ENCODE measurements at regions not wholly inside any gene's neighbourhood (a gene's known extent, or its start where the extent isn't known, plus 50 kb on each side); places are given as distances from the start of the nearest gene placed in this dataset.

DNA sequence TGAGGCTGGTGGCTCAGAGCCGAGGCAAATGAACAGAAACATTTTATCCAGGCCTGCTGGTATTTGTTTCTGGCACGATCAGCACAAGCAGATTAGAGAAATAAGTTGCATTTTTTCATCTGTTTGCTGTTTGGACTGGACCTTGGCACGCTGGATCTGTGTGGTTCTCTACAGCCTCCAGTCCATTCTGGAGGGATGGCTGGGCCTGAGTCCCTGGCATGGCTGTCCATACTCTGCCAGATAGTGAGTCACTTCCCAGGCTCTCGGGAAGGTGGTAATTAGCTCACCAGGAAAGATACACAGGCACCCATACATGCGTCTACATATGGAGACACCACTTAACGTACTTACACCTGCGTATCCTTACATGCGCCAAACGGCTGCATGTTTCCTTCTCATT, 78.6 kb downstream of the SPRY4 start:
- Histone ChIP-seq H3K79me2 (ENCODE audit: control insufficient read depth, insufficient read depth, low read length) (no peaks in the 10 kb centered on the region), H3K4me1 (ENCODE audit: control insufficient read depth in 2 of 2, insufficient read depth in 2 of 2, low read length in 2 of 2) (no peaks in the 10 kb centered on the region), H3K9me3 (ENCODE audit: control extremely low read depth in 1 of 3, control insufficient read depth in 2 of 3, insufficient read depth in 1 of 3, low read length in 2 of 3) (peaks cover 0 to 10% (median 5%) of the 10 kb centered on the region in 3 donors), H2AFZ (ENCODE audit: insufficient read depth, low read depth, low read length, poor library complexity, severe bottlenecking) (no peak overlapping the region), H3K4me3 (ENCODE audit: control extremely low read depth in 1 of 5, extremely low read depth in 1 of 5, insufficient read depth in 1 of 5, low read depth in 2 of 5, low read length in 4 of 5) (no peak overlapping the region), H3K4me2 (replicated peaks; ENCODE audit: low read depth, low read length, poor library complexity, severe bottlenecking) (no peak overlapping the region), H3K36me3 (replicated peaks in 1 of 2; ENCODE audit: control extremely low read depth in 1 of 2, control insufficient read depth in 1 of 2, extremely low read depth in 1 of 2, insufficient read depth in 2 of 2, low read length in 1 of 2) (no peaks in the 10 kb centered on the region), H3K9ac (ENCODE audit: low read length) (no peak overlapping the region), H4K20me1 (ENCODE audit: control insufficient read depth, insufficient read depth, low read length, poor library complexity, severe bottlenecking) (no peaks in the 10 kb centered on the region), H3K27ac (ENCODE audit: low read length in 2 of 2) (no peak overlapping the region), H3K27me3 (replicated peaks in 1 of 4; ENCODE audit: control extremely low read depth in 1 of 4, control insufficient read depth in 3 of 4, insufficient read depth in 4 of 4, low read length in 3 of 4) (peaks cover 0 to 3% (median 0%) of the 10 kb centered on the region in 4 experiments)
- TF ChIP-seq, protein P1, sequence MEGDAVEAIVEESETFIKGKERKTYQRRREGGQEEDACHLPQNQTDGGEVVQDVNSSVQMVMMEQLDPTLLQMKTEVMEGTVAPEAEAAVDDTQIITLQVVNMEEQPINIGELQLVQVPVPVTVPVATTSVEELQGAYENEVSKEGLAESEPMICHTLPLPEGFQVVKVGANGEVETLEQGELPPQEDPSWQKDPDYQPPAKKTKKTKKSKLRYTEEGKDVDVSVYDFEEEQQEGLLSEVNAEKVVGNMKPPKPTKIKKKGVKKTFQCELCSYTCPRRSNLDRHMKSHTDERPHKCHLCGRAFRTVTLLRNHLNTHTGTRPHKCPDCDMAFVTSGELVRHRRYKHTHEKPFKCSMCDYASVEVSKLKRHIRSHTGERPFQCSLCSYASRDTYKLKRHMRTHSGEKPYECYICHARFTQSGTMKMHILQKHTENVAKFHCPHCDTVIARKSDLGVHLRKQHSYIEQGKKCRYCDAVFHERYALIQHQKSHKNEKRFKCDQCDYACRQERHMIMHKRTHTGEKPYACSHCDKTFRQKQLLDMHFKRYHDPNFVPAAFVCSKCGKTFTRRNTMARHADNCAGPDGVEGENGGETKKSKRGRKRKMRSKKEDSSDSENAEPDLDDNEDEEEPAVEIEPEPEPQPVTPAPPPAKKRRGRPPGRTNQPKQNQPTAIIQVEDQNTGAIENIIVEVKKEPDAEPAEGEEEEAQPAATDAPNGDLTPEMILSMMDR (IDR thresholded peaks at IDR 0.05), result no peak
- TF ChIP-seq EZH2 (IDR thresholded peaks at IDR 0.05; ENCODE audit: borderline replicate concordance, insufficient read depth, low read depth, low read length, poor library complexity, severe bottlenecking), result no peak
- intact Hi-C loops (cut with micrococcal nuclease), result no loop called here
- Mint-ChIP-seq H3K9me3 (ENCODE audit: insufficient read depth) (peaks cover 4% of the 10 kb centered on the region), H3K4me1 (no peaks in the 10 kb centered on the region), H3K4me3 (no peak overlapping the region), H3K27ac (no peak overlapping the region), H3K27me3 (peaks cover 6% of the 10 kb centered on the region)
- CTCF ChIA-PET, result no interaction called here
- ATAC-seq (ENCODE audit: low read depth), result no peak
- POLR2A ChIA-PET, result no interaction called here
- no peak for DNase-seq
- WGBS (ENCODE audit: insufficient coverage), result 93% methylated on average over 8 of the region's 9 CpGs

DNA sequence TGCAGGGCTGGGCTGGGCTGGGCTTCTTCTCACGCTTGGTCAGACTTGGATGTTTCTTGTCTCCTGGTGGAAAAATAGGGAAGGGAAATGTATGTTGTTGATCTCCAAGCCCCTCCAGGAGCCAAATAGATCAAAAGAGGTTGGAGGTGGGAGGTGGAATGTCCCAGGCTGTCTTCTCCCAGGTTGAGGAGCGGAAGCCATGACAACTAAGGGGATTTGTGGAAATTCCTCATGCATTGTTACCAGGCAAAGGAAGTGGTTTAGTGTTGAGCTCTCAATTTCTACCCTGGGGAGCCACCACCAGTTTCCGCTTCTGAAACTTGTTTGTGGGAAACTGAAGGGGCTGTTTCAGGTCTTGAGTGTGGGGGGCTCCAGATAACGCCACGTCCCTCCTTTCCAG, 79.0 kb downstream of the SPRY4 start:
- Histone ChIP-seq H3K27me3 (replicated peaks in 1 of 4; ENCODE audit: control extremely low read depth in 1 of 4, control insufficient read depth in 3 of 4, insufficient read depth in 4 of 4, low read length in 3 of 4) (peaks cover 0 to 3% (median 0%) of the 10 kb centered on the region in 4 experiments), H3K4me2 (replicated peaks; ENCODE audit: low read depth, low read length, poor library complexity, severe bottlenecking) (no peak overlapping the region), H3K9me3 (ENCODE audit: control extremely low read depth in 1 of 3, control insufficient read depth in 2 of 3, insufficient read depth in 1 of 3, low read length in 2 of 3) (peaks cover 0 to 10% (median 5%) of the 10 kb centered on the region in 3 donors), H3K79me2 (ENCODE audit: control insufficient read depth, insufficient read depth, low read length) (no peaks in the 10 kb centered on the region), H3K36me3 (replicated peaks in 1 of 2; ENCODE audit: control extremely low read depth in 1 of 2, control insufficient read depth in 1 of 2, extremely low read depth in 1 of 2, insufficient read depth in 2 of 2, low read length in 1 of 2) (no peaks in the 10 kb centered on the region), H3K27ac (ENCODE audit: low read length in 2 of 2) (no peak overlapping the region), H3K4me3 (ENCODE audit: control extremely low read depth in 1 of 5, extremely low read depth in 1 of 5, insufficient read depth in 1 of 5, low read depth in 2 of 5, low read length in 4 of 5) (no peak overlapping the region), H3K4me1 (ENCODE audit: control insufficient read depth in 2 of 2, insufficient read depth in 2 of 2, low read length in 2 of 2) (no peaks in the 10 kb centered on the region), H2AFZ (ENCODE audit: insufficient read depth, low read depth, low read length, poor library complexity, severe bottlenecking) (no peak overlapping the region), H3K9ac (ENCODE audit: low read length) (no peak overlapping the region), H4K20me1 (ENCODE audit: control insufficient read depth, insufficient read depth, low read length, poor library complexity, severe bottlenecking) (no peaks in the 10 kb centered on the region)
- no peak for ATAC-seq (ENCODE audit: low read depth)
- TF ChIP-seq, protein P1 (IDR thresholded peaks at IDR 0.05), result no peak
- H3K4me3 Mint-ChIP-seq, result no peak overlapping the region
- H3K27ac Mint-ChIP-seq, result no peak overlapping the region
- H3K9me3 Mint-ChIP-seq (ENCODE audit: insufficient read depth), result peaks cover 4% of the 10 kb centered on the region
- POLR2A ChIA-PET, result no interaction called here
- no peaks in the 10 kb centered on the region for H3K4me1 Mint-ChIP-seq
- CTCF ChIA-PET, result no interaction called here
- H3K27me3 Mint-ChIP-seq, result peaks cover 6% of the 10 kb centered on the region
- no peak for DNase-seq
- intact Hi-C loops (cut with micrococcal nuclease), result no loop called here
- 68% methylated on average over 4 of the region's 5 CpGs for WGBS (ENCODE audit: insufficient coverage)

Measured in B cell (primary cell).